H9 (cell line): ENCODE measurements at regions not wholly inside any gene's neighbourhood (a gene's known extent, or its start where the extent isn't known, plus 50 kb on each side); places are given as distances from the start of the nearest gene placed in this dataset.
A peak's percentile ranks its signal among the peaks of the same experiment; 100 is the strongest.

Experiments used
- DNase-seq: peaks from one replicate; pipeline ENCODE4 v3.0.0-alpha.2; 2017
- H2AFZ ChIP-seq: one replicate; pipeline ENCODE4 v1.6.1; 2013; ENCODE audit warnings: mild to moderate bottlenecking, low read length, control low read depth, moderate library complexity
- H2AK5ac ChIP-seq: 2 replicates; pipeline ENCODE4 v1.6.1; 2013; ENCODE audit warnings: low read length, control low read depth, mixed read lengths; ENCODE audit not compliant: insufficient read length
- H2BK120ac ChIP-seq: one replicate; pipeline ENCODE4 v1.6.1; 2013; ENCODE audit warnings: low read depth, mild to moderate bottlenecking, low read length, control low read depth, inconsistent platforms; ENCODE audit not compliant: poor library complexity, severe bottlenecking
- H2BK12ac ChIP-seq: 2 replicates; pipeline ENCODE4 v1.6.1; 2013; ENCODE audit warnings: low read length, control low read depth, mixed read lengths, low read depth; ENCODE audit not compliant: insufficient read length
- H2BK15ac ChIP-seq: 2 replicates; pipeline ENCODE4 v1.6.1; 2013; ENCODE audit warnings: low read depth, low read length, control low read depth
- H2BK20ac ChIP-seq: one replicate; pipeline ENCODE4 v1.6.1; 2013; ENCODE audit warnings: low read depth, mild to moderate bottlenecking, low read length, control low read depth, inconsistent platforms; ENCODE audit not compliant: poor library complexity, severe bottlenecking
- H2BK5ac ChIP-seq: 2 replicates; pipeline ENCODE4 v1.6.1; 2013; ENCODE audit warnings: low read length, control low read depth, mixed read lengths; ENCODE audit not compliant: insufficient read length
- H3K14ac ChIP-seq: 2 replicates; pipeline ENCODE4 v1.6.1; 2013; ENCODE audit warnings: low read length, control low read depth; ENCODE audit not compliant: insufficient read depth
- H3K18ac ChIP-seq: 2 replicates; pipeline ENCODE4 v1.6.1; 2013; ENCODE audit warnings: low read depth, mild to moderate bottlenecking, mixed read lengths, low read length, control low read depth; ENCODE audit not compliant: insufficient read length
- H3K23ac ChIP-seq: 2 replicates; pipeline ENCODE4 v1.6.1; 2013; ENCODE audit warnings: low read length, control low read depth, mixed read lengths, low read depth; ENCODE audit not compliant: insufficient read length
- H3K23me2 ChIP-seq: 2 replicates; pipeline ENCODE4 v1.6.1; 2013; ENCODE audit warnings: low read depth, mild to moderate bottlenecking, mixed read lengths, low read length, control low read depth; ENCODE audit not compliant: insufficient read length, poor library complexity, severe bottlenecking
- H3K27ac ChIP-seq: 2 replicates; pipeline ENCODE4 v1.5.1; 2013; ENCODE audit warnings: low read length, control low read depth, mixed read lengths, low read depth; ENCODE audit not compliant: insufficient read length
- H3K27me3 ChIP-seq: 2 replicates; pipeline ENCODE4 v1.6.1; 2013; ENCODE audit warnings: low read length, control low read depth, inconsistent platforms; ENCODE audit not compliant: insufficient read depth
- H3K4ac ChIP-seq: 2 replicates; pipeline ENCODE4 v1.6.1; 2013; ENCODE audit warnings: low read depth, mild to moderate bottlenecking, control low read depth, inconsistent platforms, low read length, moderate library complexity
- H3K4me1 ChIP-seq: 2 replicates; pipeline ENCODE4 v1.6.1; 2013; ENCODE audit warnings: low read length, control low read depth, inconsistent platforms; ENCODE audit not compliant: insufficient read depth
- H3K4me2 ChIP-seq: 2 replicates; pipeline ENCODE4 v1.6.1; 2013; ENCODE audit warnings: low read length, control low read depth, mixed read lengths; ENCODE audit not compliant: insufficient read length, insufficient read depth
- H3K56ac ChIP-seq: 2 replicates; pipeline ENCODE4 v1.6.1; 2013; ENCODE audit warnings: low read depth, mild to moderate bottlenecking, mixed read lengths, low read length, control low read depth; ENCODE audit not compliant: insufficient read length
- H3K79me1 ChIP-seq: 2 replicates; pipeline ENCODE4 v1.6.1; 2013; ENCODE audit warnings: low read depth, mild to moderate bottlenecking, moderate library complexity, low read length, control low read depth, inconsistent platforms; ENCODE audit not compliant: insufficient read depth, poor library complexity, severe bottlenecking
- H3K79me2 ChIP-seq: 2 replicates; pipeline ENCODE4 v1.6.1; 2013; ENCODE audit warnings: low read length, control low read depth, inconsistent platforms; ENCODE audit not compliant: insufficient read depth
- H3K9ac ChIP-seq: 2 replicates; pipeline ENCODE4 v1.6.1; 2013; ENCODE audit warnings: low read length, control low read depth, mixed read lengths; ENCODE audit not compliant: insufficient read length; ENCODE audit errors: extremely low read depth
- H3K9me3 ChIP-seq: one replicate; pipeline ENCODE4 v1.6.1; 2013; ENCODE audit warnings: low read depth, low read length, inconsistent platforms; ENCODE audit not compliant: control insufficient read depth
- H3T11ph ChIP-seq: one replicate; pipeline ENCODE4 v1.6.1; 2013; ENCODE audit warnings: mild to moderate bottlenecking, low read length, control low read depth, inconsistent platforms
- H4K20me1 ChIP-seq: one replicate; pipeline ENCODE4 v1.6.1; 2013; ENCODE audit not compliant: control insufficient read depth, insufficient read length, insufficient read depth
- H4K5ac ChIP-seq: 2 replicates; pipeline ENCODE4 v1.6.1; 2013; ENCODE audit warnings: low read depth, mild to moderate bottlenecking, mixed read lengths, low read length, control low read depth; ENCODE audit not compliant: insufficient read length
- H4K8ac ChIP-seq: replicated peaks from 2 replicates; pipeline ENCODE4 v1.6.1; 2013; ENCODE audit warnings: low read length, control low read depth, mixed read lengths, low read depth; ENCODE audit not compliant: insufficient read length
- H4K91ac ChIP-seq: 2 replicates; pipeline ENCODE4 v1.6.1; 2013; ENCODE audit warnings: low read depth, mild to moderate bottlenecking, moderate library complexity, mixed read lengths, low read length, control low read depth; ENCODE audit not compliant: insufficient read length
- H3K27ac Mint-ChIP-seq, 3 experiments: 2 replicates in 2 of 3; 3 replicates in 1 of 3; pipeline ENCODE4 v1.8.0; 2020 to 2021; ENCODE audit warnings: mixed read lengths in 3 of 3, mild to moderate bottlenecking in 1 of 3, moderate library complexity in 1 of 3
- H3K27me3 Mint-ChIP-seq: 2 replicates; pipeline ENCODE4 v1.8.0; 2021; ENCODE audit warnings: low read depth, mild to moderate bottlenecking, moderate library complexity, mixed read lengths
- H3K36me3 Mint-ChIP-seq, 3 experiments: 2 replicates in 2 of 3; 3 replicates in 1 of 3; pipeline ENCODE4 v1.8.0; 2020 to 2021; ENCODE audit warnings: low read depth in 3 of 3, mixed read lengths in 3 of 3; ENCODE audit not compliant: insufficient read depth in 1 of 3
- H3K4me1 Mint-ChIP-seq, 2 experiments: 2 replicates each; pipeline ENCODE4 v1.8.0; 2020; ENCODE audit warnings: mixed read lengths in 2 of 2
- H3K4me3 Mint-ChIP-seq, 2 experiments: 2 replicates in 1 of 2; 3 replicates in 1 of 2; pipeline ENCODE4 v1.8.0; 2020 to 2021; ENCODE audit warnings: mild to moderate bottlenecking in 2 of 2, mixed read lengths in 2 of 2, moderate library complexity in 1 of 2
- H3K9me3 Mint-ChIP-seq, 2 experiments: 2 replicates in 1 of 2; 3 replicates in 1 of 2; pipeline ENCODE4 v1.8.0; 2020; ENCODE audit warnings: mild to moderate bottlenecking in 2 of 2, mixed read lengths in 2 of 2, moderate library complexity in 1 of 2
- CTCF ChIP-seq: fragments of 200-600 bp; sonication (generic); conservative IDR thresholded peaks from 3 replicates; pipeline ENCODE4 v1.8.0; 2021; ENCODE audit warnings: antibody characterized with exemption, mild to moderate bottlenecking

- no peaks in the 10 kb centered on the region for H3K27me3 Mint-ChIP-seq
- no peak overlapping the region for H3K9ac ChIP-seq
- H3K23me2 ChIP-seq: no peaks in the 10 kb centered on the region
- peak; percentile 51 for TF ChIP-seq CTCF
- no peak overlapping the region for H3K4me3 Mint-ChIP-seq
- H4K8ac ChIP-seq: no peak overlapping the region
- H3K4me1 Mint-ChIP-seq: peaks cover 29 to 31% of the 10 kb centered on the region in 2 experiments
- H3K4me2 ChIP-seq: no peak overlapping the region
- no peak overlapping the region for H2BK5ac ChIP-seq
- H2BK120ac ChIP-seq: no peak overlapping the region
- H3K27ac Mint-ChIP-seq: no peak overlapping the region
- H2BK15ac ChIP-seq: no peak overlapping the region
- DNase-seq: no peak
- H2AK5ac ChIP-seq: no peak overlapping the region
- no peaks in the 10 kb centered on the region for H3K79me1 ChIP-seq
- H3K27me3 ChIP-seq: no peaks in the 10 kb centered on the region
- H3K27ac ChIP-seq: no peak overlapping the region
- H4K91ac ChIP-seq: no peak overlapping the region
- H3K56ac ChIP-seq: no peak overlapping the region
- no peak overlapping the region for H2AFZ ChIP-seq
- no peaks in the 10 kb centered on the region for H3K36me3 Mint-ChIP-seq
- no peak overlapping the region for H2BK12ac ChIP-seq
- no peaks in the 10 kb centered on the region for H3K79me2 ChIP-seq
- no peaks in the 10 kb centered on the region for H3K9me3 Mint-ChIP-seq
- H3K4ac ChIP-seq: no peak overlapping the region
- no peak overlapping the region for H3K14ac ChIP-seq
- H3T11ph ChIP-seq: no peak overlapping the region
- H4K20me1 ChIP-seq: no peaks in the 10 kb centered on the region
- H4K5ac ChIP-seq: no peak overlapping the region
- H3K4me1 ChIP-seq: peaks cover 2% of the 10 kb centered on the region; the same call in 1 of the 2 replicates
- H3K18ac ChIP-seq: no peak overlapping the region
- no peaks in the 10 kb centered on the region for H3K9me3 ChIP-seq
- no peak overlapping the region for H2BK20ac ChIP-seq
- no peak overlapping the region for H3K23ac ChIP-seq
These were observed 1537.1 kb downstream of the PLA2G4A start for GRCh38 chr1:188365874-188366273.
